GM19467 (cell line): ENCODE measurements at regions not wholly inside any gene's neighbourhood (a gene's known extent, or its start where the extent isn't known, plus 50 kb on each side); places are given as distances from the start of the nearest gene placed in this dataset.
"Not testable (repeated sequence)": the region's sequence is repeated elsewhere in the genome, so short reads cannot be mapped to it uniquely, and the experiment has no call there.

Source experiments
- ATAC-seq: cut with Tn5 transposase; IDR thresholded peaks from one replicate; pipeline ENCODE4 v1.9.1; 2021; ENCODE audit warnings: mild to moderate bottlenecking, moderate library complexity; ENCODE audit not compliant: unreplicated experiment

DNA sequence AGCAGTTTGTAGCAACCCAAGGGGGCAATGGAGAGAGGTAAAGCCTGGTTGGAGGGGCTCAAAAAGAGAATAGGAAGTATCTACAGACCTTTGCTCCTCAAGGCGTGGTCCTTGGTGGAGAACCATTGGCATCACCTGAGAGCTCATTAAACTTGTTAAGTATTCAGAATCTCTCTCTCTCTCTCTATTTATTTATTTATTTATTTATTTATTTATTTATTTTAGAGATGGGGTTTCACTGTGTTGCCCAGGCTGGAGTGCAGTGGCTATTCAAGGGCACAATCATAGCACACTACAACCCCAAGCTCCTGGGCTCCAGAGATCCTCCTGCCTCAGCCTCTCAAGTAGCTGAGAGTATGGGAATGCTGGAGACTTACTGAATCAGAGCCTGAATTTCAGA lies 193.1 kb upstream of the ADCY2 start:
- no peak for ATAC-seq

DNA sequence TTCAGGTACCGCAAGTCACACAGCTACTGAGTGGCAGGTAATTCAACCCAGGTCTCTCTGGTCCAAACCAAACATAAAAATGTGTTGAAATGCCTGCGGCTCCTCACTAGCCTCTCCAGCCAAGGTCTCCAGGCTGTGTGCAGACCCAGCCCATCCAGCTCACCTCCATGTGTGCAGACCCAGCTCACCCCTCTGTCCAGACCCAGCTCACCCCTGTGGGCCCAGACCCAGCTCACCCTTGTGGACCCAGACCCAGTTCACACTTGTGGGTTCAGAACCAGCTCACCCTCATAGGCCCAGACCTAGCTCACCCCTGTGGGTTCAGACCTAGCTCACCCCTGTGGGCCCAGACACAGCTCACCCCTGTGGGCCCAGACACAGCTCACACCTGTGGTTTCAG lies 188.0 kb upstream of the ADCY2 start:
- no peak for ATAC-seq

DNA sequence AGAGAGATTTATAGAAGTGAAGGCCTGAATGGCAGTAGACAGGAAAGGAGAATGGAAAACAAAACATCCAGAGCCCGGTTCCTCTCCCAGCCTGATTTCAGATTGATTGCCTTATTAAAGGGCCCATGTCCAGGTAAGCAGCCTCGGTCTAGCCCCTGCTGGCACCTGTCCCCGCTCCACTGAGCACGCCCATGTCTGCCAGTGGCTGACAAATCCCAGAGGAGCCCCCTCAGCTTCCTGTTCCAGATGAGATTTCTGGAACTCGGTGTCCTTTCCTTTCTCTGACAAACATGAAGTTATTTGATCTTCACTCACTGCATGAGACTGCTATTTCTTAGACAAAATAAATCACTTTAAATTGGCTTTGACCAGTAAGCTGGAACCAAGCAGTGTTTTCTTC lies 187.0 kb upstream of the ADCY2 start:
- no peak for ATAC-seq

DNA sequence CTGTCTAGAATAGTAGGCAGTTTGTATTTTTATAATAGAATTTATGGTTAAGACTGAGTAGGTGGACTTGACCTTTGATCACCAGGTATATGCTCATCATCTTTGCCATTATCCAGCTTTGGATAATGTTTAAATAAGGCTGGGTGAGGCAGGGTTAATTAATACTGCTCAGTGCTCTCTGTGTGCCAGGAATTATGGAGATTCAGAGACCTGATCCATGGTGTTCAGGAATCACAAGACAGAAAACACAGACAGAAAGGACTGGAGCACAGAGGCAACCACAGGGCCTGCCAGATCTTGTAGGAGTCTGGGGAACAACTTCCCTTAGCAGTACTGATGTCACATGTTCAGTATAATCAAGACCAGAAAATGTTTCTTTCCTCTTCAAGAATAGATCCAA lies 186.3 kb upstream of the ADCY2 start:
- no peak for ATAC-seq

DNA sequence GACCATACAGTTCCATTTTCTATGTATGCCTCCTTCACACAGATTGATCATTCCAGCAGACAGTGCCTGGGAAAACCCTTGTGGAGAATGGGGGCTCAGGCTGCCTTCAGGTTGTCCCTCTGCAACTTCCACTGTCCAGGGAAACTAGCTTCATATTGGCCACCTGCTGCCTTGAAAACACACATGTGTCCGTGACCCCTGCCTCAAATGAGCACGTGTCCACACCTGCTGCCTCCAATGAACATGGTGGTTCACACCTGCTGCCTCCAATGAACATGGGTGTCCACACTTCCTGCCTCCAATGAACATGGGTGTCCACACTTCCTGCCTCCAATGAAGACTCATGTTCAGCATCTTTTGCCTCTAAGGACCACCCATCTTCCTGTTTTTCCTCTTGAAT lies 185.4 kb upstream of the ADCY2 start:
- ATAC-seq, result no peak

DNA sequence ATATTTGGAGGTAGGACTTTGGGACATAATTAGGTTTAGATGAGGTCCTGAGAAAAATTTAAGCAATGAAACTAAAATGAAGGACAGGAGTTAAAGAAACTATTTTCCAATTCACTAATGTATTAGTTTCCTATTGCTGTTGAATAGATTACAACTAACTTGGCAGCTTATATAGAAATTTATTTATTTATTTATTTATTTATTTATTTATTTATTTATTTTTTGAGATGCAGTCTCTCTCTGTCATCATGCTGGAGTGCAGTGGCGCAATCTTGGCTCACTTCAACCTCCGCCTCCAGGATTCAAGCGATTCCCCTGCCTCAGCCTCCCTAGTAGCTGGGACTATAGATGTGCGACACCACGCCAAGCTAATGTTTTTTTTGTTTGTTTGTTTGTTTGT lies 182.4 kb upstream of the ADCY2 start:
- no peak for ATAC-seq

DNA sequence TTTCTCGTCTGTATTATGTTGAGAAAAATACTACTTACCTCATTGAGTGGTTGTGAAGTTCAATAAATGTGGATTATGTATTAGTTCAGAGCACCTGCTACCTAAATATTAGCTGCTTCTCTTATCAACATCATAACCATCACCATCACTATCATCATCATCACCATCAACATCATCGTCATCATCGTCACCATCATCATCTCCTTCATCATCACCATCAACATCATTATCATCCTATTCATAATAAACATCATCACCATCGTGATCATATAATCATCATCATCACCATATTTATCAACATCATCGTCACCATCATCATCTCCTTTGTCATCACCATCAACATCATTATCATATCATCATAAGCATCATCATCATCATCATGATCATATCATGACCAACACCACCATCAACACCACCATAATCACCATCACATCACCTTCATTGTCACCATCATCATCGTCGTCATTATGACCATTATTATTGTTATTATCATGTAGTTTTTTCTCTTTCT lies 181.0 kb upstream of the ADCY2 start:
- ATAC-seq, result no peak

DNA sequence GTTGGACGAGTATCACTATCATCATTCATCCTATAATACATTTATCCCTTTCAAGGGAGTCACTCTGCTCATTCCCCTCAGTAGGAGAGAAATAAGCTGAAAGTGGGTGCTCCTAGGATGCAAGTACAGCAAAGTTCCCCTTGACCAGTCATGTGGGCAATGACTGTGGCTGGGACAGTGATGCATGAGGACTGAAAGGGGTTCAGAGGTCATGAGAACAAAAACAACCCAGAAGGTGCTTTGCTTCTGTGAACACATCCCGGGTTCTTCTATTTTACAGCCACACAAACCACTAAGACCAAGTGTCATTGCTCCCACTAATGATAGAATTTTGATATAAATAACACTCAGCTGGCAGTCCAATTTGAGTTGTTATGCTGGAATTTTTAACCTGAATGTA lies 177.8 kb upstream of the ADCY2 start:
- no peak for ATAC-seq

DNA sequence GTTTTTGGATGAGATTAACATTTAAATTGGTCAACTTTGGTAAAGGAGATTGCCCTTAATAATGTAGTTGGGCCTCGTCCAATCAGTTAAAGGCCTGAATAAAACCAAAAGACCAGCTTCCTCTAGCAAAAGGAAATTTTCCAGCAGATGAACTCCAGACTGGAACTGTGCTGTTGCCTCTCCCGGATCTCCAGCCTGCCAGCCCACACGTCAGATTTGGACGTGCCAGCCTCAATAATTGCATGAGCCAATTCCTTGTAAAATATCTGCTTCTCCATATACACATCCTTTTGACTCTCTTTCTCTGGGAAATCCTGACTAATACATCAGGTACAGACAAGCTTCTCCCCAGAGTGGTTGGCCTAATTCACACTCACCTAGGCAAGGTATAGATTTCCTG lies 175.8 kb upstream of the ADCY2 start:
- ATAC-seq, result no peak

DNA sequence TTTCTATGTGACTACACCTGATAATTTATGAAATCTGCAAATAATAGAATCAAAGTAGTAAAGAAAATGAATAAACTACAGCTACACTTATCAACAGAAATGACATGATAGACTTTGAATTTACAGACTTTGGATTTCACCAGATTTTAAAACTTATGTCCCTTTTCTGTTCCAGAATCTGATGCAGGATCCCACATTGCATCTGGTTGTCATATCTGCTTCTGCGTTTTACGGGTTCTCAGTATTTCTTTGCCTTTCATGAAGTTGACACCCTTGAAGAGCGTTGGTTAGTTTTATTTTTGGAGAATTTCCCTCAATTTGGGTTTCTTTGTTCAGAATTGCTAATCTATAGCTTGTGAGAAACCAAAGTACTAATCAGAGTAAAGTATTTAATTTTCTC lies 174.9 kb upstream of the ADCY2 start:
- ATAC-seq, result no peak

DNA sequence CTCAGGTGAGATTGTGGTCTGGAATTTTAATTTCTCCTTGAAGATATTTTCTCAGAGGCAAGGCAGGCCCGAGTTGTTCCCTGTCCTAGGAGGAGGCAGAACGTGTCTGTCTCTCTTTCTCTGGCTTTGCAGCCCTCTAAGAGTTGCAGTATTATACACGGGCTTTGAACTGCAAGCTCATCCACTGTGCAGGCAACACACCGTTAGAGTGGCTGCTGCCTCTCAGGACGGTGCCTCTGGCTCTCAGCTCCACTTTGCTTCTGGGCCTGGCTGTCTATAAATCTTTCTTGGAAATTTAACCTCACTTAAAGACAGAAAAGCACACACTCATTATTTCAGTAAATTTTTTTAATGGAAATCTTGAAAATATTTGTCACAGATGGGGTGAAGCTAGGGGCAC lies 170.1 kb upstream of the ADCY2 start:
- no peak for ATAC-seq

DNA sequence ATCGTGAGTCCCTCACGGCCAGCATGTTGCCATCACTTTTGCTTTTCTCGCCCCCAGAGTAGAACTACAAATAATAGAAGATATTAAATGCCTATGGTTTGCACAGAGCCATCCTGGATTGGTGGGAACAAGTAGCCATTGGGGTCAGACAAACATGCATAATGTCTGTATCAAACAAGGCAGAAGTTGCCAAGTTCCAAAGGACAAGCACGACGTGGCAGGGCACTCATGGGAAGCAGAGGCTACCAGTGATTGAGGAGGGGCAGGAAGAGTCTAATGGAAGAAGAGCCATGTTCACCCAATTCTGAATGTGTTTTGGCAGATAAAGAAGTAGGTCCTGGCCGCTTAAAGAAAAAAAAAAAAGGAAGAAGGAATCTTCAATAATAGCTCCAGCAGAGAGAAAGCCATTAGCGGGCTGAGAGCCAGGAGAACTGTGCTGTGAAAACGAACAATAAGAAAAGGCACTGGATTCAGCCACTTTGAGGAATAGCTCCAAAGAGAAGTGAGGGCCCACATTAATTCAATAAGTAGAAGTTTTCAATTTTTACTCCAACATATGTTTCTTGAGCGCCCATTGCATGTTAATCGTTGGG lies 153.7 kb upstream of the ADCY2 start:
- ATAC-seq, result no peak

DNA sequence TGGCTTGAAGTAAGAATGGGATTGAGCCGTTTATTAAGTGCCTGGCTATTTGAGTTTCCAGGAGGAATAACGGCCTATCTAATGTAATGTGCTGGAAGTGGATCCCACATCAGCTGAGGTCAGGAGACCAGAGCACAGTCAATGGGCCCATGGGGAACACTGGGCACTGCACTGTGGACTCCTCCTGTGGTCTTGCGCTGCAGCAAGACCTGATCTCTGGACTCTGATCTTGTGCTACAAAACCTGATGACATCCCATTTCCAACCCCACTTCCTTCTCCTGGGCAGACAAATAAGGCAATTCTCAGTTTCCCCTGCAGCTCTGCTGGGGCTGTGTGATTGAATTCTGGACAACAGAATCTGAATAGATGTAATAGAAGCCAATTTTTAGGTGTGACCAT lies 151.7 kb upstream of the ADCY2 start:
- ATAC-seq, result no peak

DNA sequence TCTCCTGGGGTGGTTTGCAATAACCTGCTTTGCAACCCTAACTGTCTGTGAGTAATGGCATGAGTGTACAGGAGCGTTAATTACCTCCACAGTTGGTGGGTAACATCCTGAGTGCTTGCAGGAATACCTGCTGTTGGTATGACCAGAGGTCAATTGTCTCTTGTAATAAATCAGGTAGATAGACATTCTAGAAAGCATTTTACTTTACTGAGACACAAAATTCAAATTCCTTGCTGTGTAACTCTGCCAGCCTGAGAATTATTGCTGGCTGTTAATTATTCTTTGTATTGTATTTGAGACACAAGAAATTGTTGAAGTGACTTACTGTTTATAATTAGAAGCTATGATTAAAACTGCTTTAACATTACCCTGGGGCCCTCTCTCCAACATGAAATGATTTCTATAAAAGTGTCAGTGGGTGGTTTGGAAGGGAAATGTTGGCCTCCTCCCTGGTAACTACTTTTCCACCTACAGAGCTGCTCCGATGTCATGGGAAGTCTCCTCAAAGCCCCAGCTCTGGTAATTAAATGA lies 150.8 kb upstream of the ADCY2 start:
- ATAC-seq, result no peak

DNA sequence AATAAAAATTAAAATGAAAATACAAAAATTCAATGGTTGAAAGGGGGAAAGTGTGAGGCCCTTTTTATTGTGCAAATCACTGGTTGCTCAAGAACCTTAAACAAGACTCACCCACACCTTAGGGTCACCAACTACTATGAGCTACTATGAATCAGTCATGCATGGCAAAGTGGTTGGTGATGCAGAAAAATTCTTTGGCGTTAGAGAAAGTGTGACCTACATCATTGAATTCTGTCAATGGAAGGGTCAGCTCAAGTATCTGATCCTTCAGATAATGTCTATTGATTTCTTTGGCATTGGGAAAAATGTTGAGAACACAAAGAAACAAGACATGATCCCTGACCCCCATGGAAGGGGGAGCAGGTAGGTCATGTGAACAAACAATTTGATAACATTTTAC lies 149.7 kb upstream of the ADCY2 start:
- no peak for ATAC-seq

DNA sequence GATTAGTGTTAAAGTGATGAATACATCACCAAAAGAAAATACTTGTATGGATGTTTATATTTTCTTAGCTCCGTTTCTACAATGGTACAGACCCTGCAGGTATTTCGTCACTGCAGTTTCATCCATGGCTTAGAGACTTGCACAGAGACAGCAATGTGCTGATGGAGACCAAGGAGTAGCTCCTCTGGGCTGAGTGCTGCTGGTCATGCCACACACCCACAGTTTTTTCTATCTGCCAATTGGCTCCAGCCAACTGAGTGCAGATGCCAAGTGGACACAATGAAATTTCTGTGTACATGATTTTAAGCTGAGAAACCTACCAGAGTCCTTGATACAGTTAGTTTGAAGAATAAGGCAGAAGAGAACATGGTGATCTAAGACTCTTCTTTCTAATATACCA lies 145.9 kb upstream of the ADCY2 start:
- ATAC-seq, result no peak

DNA sequence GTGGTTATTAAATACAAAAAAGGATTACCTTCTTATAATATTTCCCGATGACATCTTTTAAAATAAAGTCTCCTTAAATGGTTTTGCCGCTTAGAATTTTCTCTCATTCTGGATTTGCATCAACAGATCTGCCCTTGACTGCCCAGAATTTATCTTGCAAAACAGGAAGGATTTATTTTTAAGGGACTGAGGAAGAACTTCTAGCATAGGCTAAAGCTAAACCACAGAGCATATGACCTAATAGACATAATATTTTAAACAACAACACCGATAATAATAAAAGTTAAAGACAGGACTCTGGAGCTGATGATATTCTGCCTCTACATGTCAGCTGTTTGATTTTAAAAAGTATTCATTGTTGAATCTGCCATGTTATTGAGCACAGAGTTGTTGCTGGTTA lies 145.3 kb upstream of the ADCY2 start:
- ATAC-seq, result no peak

DNA sequence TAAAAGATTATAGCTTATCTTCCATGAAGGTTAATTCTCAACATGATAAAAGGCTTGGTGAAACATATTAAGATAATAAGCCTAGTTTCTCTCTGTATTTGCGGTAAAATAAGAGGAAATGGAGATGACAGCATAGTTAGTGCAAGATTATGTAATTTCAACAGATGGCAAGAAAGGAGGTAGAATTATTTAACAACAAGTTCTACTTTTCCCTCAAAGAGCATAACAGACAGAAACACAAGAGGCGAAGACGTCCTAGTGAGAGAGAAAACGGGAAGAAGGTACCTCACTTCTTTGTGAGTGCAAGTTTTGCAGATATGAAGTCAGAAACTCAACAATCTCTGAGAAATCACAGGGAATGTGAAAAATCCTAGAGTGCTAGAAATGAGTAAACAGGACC lies 144.8 kb upstream of the ADCY2 start:
- no peak for ATAC-seq

DNA sequence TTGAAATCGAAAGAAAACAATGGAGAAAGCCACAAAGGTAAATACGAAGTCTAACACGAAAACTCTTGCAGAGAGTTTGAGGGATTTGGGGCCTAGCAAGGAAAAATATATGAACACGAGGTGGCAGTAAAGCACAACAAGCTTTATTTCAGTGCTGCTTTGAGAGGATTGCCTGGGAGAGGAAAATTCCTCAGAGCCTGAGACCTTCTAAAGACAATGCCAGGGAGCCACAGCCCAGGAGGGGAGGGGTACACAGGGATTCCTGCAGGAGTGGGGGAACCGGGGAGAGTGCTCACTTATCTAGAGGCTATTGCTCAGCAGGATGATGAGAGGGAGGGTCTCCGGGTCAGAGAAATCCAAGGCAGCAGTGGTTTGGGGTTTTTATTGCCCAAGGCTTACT lies 134.9 kb upstream of the ADCY2 start:
- ATAC-seq, result no peak

DNA sequence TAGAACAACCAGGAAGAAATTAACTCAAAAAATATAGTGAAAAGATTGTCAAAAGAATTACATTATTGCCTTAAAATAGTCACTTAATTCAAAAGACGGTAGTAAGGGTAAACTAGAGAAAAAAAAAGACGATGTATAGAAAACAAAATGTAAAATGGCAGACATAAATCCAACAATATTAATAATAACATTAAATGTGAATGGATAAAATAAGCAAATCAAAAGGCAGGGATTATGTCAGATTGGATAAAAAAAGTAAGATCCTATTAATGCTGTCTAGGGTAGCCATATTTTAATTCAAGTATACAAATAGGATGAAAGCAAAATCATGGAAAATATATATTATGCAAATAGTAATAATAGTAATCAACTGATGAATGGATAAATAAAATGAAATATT lies 134.0 kb upstream of the ADCY2 start:
- ATAC-seq, result no peak

DNA sequence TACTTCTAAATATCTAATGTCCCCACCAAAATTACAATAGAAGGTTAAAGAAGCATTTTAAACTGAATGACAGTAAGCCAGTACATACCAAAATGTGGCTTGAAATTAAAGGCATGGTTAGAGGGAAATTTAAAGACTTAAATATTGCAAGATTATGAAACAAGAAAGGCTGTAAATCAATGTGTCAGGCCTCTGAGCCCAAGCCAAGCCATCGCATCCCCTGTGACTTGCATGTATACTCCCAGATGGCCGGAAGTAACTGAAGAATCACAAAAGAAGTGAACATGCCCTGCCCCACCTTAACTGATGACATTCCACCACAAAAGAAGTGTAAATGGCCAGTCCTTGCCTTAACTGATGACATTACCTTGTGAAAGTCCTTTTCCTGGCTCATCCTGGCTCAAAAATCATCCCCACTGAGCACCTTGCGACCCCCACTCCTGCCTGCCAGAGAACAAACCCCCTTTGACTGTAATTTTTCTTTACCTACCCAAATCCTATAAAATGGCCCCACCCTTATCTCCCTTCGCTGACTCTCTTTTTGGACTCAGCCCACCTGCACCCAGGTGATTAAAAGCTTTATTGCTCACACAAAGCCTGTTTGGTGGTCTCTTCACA lies 132.4 kb upstream of the ADCY2 start:
- ATAC-seq, result not testable (repeated sequence)

DNA sequence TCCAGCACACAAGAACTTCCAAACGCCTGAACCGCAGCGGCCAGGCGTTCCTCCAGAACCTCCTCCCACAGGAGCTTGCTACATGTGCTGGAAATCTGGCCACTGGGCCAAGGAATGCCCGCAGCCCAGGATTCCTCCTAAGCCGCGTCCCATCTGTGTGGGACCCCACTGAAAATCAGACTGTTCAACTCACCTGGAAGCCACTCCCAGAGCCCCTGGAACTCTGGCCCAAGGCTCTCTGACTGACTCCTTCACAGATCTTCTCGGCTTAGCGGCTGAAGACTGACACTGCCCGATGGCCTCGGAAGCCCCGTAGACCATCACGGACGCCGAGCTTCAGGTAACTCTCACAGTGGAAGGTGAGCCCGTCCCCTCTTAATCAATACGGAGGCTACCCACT lies 130.2 kb upstream of the ADCY2 start:
- ATAC-seq, result not testable (repeated sequence)

DNA sequence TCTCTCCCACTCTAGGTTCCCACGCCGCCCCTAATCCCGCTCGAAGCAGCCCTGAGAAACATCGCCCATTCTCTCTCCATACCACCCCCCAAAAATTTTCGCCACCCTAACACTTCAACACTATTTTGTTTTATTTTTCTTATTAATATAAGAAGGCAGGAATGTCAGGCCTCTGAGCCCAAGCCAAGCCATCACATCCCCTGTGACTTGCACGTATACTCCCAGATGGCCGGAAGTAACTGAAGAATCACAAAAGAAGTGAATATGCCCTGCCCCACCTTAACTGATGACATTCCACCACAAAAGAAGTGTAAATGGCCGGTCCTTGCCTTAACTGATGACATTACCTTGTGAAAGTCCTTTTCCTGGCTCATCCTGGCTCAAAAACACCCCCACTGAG lies 127.2 kb upstream of the ADCY2 start:
- not testable (repeated sequence) for ATAC-seq
